Stimulated activated CD8-positive, alpha-beta memory T cell treated with anti-CD3 and anti-CD28 coated beads, Interleukin-4, amount 100 ng/mL, for 48 hours (primary cell): ENCODE measurements at regions not wholly inside any gene's neighbourhood (a gene's known extent, or its start where the extent isn't known, plus 50 kb on each side); places are given as distances from the start of the nearest gene placed in this dataset.
"Not testable (repeated sequence)": the region's sequence is repeated elsewhere in the genome, so short reads cannot be mapped to it uniquely, and the experiment has no call there.

ENCODE experiments used
- DNase-seq: peaks from one replicate; pipeline ENCODE4 v3.0.0-alpha.2; 2020

DNA sequence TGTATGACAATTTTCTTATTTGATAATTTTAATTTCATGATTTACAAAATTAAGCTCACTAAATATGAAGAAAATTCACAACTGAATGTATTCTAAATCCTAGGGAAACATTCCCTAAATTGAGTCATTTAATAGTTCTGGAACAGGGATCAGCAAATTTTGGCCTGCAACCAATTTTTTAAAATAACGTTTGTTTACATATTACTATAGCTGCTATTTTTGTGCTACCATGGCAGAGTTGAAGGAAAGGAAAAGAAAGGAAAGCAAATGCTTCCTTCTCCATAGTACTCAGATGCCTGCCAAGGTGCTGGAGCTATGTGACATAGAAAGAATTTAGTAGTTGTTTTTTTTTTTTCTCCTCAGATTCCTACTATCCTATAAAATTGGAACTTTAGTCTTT lies 1307.7 kb upstream of the LRRTM3 start:
- DNase-seq: no peak

- DNase-seq: no peak
Measured at GRCh38 chr10:65620404-65621048, 1305.3 kb upstream of the LRRTM3 start.

DNA sequence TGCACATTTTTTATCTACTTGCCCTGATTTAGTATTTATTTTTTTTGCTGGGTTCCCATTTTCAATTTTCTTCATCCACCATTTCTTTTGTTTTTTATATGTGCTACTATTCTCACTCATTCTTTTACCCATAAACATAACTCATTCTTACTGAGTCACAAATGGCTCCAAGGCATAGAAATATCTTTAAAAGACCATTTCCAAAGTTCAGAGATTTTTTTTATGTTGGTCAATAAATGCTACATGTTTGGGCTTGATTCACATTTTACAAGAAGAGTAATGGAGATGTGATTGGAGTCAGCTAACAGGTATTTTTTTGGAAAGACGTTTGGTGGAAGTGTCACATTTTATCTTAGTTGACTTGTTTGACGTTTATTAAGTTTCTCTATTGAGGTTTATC lies 1303.2 kb upstream of the LRRTM3 start:
- no peak for DNase-seq

DNA sequence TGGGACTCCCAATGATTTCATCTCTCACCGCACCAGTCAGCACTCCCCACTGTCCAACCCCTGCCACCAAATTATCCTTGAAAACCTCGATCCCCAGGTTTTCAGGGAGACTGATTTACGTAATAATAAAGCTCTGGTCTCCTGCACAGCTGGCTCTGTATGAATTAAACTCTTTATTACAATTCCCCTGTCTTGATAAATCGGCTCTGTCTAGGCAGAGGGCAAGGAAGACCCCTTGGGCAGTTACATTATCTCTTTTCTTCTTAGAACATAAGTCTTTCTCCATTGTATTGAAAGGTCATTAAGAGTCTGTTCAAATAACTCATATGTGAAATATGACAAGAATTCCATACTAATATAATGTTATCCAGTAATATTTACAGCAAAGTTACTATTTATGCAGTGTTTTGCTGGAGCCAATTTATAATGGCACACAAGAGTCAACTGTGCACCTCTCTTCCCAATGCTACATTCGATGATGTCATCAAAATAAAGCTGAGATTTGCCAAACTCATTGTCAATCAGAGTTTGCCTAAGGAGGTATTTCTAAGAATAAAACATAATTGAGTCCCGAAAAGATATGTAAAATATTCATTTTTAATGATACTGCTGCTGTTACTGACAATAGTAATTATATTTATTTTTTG lies 1297.2 kb upstream of the LRRTM3 start:
- DNase-seq: no peak

- DNase-seq: no peak
Measured at GRCh38 chr10:65660006-65660405, 1265.8 kb upstream of the LRRTM3 start.

GRCh38 chr10:65670087-65670486 lies 1255.7 kb upstream of the LRRTM3 start:
- no peak for DNase-seq

GRCh38 chr10:65670596-65670995 lies 1255.2 kb upstream of the LRRTM3 start:
- DNase-seq: not testable (repeated sequence)

- DNase-seq: no peak
Measured at GRCh38 chr10:65675236-65675635, 1250.6 kb upstream of the LRRTM3 start.

DNA sequence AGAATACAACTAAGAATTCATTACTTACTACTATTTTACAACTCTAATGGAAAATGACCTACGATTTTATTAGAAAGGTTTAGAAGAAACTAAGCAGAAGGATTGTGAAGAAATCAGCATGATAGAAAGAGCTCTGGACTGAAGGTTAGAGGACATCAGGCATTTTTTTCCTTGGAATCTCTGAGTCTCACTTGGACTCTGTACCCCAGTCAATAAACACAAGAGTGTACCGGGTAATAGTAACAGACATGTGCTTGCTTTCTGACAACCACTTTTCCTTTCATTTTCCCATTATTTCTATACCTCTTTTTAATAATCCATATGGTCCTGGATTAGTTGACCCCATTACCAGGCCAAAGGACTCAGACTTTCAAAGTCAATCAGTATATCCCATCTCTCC lies 1240.9 kb upstream of the LRRTM3 start:
- no peak for DNase-seq

DNA sequence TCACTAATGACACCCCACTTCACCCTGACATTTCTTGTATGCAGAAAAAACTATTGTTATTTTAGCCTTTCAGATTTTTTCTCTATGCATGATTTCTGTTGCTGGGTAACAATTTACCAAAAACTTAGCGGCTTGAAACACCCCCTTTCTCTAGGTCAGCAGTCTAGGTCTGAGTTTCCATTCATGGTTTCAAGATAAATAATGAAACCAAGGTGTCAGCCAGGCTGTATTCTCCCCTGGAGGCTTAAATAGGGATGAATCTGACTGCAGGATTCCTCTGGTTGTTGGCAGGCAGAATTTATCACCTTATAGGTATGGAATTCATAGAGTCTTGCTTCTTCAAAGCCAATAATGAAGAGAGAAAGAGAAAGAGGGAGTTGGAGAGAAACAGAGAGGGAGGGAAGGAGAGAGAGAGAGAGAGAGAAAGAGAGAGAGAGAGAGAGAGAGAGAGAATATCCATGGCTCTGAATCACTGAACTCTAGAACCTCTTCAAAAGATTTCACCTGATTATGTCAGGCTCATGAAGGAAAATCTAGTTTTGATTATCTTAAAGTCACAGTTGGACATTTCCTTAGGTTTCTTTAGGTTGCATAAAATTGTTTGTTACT lies 1224.6 kb upstream of the LRRTM3 start:
- DNase-seq: no peak

- DNase-seq: no peak
Measured at GRCh38 chr10:65708057-65708456, 1217.8 kb upstream of the LRRTM3 start.

GRCh38 chr10:65710306-65710705 lies 1215.5 kb upstream of the LRRTM3 start:
- DNase-seq: no peak

DNA sequence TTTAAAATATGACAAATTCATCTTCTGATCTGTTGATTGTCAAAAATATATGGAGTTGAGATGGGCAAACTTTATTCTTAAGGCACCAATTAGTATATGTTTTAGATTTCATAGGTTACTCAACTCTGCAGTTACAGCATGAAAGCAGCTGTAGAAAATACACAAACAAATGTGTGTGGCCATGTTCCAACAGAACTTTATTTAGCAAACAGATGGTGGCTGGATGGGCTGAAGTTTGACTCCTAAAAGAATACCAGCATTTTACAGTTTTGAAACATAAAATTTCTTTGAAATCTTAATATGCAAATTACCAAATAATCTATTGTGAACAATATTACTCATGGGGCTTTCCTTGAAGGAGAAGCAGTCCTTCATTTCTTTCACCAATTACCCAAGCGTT lies 1206.0 kb upstream of the LRRTM3 start:
- no peak for DNase-seq

DNA sequence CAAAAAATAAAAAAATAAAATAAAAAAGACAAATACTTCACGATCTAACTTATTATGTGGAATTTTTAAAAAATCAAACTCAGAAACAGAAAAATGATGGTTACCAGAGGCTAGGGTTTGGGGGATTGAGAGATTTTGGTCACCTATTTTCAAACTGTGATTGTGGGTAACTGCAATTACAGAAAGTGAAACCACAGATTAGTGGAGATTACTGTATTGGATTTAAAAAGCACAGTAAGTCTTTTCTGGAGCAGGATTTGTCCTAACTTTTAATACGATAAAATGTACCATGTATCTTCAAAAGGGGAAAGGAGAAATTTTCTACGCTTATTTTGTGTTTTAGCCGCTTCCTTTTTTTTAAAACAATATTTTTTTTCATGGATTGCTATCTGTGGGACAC lies 1204.9 kb upstream of the LRRTM3 start:
- DNase-seq: no peak

DNA sequence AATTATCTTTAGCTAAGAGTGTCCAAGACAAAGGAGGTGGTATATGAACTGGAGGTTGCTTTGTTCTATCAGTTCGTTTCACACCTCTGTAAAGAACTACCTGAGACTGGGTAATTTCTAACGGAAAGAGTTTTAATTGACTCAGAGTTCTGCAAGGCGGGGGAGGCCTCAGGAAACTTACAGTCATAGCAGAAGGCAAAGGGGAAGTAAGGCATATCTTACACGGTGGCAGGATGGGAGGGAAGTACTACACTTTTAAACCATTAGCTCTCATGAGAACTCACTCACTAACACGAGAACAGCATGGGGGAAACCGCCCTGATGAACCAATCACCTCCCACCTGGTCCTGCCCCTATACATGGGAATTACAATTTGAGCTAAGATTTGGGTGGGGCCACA lies 1202.3 kb upstream of the LRRTM3 start:
- DNase-seq: no peak

- DNase-seq: no peak
Measured at GRCh38 chr10:65735382-65735781, 1190.5 kb upstream of the LRRTM3 start.

DNA sequence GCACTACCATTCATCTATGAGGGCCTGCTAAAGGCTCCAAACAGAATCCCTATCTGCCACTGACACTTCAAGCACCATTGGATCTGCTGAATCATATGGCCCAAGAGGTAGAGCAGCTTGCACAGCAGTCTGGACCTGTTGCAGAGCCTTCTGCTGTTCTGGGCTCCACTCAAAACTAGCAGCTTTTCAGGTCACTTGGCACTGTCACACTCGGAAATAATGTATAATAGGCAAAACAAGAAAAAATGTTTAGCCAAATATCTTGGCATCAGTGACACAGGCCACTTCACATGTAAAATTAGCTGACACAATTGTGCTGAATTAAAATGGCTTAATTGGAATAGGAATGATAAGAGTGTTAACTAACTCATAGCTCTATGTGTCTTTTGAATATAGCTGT lies 1182.9 kb upstream of the LRRTM3 start:
- no peak for DNase-seq

GRCh38 chr10:65751218-65751617 lies 1174.6 kb upstream of the LRRTM3 start:
- DNase-seq: no peak

GRCh38 chr10:65751896-65752295 lies 1173.9 kb upstream of the LRRTM3 start:
- no peak for DNase-seq

- no peak for DNase-seq
Measured at GRCh38 chr10:65753532-65753931, 1172.3 kb upstream of the LRRTM3 start.

DNA sequence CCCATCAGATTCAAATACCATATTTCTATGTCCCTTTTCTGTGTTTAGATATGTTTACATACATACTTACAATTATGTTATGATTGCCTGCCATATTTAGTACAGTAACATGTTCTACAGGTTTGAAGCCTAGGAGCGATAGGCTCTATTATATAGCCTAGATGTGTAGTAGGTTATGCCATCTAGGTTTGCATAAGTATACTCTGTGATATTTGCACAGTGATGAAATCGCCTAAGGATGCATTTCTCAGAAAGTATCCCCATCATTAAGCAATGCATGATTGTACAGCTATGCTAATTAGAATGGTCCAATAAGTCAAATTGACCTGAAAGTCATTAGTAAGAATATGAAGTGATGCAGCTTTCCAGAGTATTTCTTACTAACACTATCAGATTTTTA lies 1171.7 kb upstream of the LRRTM3 start:
- DNase-seq: no peak

DNA sequence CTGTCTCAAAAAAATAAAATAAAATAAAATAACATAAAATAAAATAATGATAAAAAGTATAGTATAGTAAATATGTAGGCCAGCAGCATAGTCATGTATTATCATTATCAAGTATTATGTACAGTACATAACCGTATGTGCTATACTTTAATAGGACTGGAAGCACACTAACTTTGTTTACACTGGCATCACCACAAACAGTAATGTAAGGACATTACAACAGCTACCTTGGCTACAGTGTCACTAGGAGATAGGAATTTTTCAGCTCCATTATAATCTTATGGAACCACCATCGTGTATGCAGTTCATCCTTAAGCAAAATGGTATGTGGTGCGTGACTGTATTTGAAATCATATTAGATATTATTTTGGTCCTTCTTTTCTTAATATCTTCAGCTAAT lies 1163.5 kb upstream of the LRRTM3 start:
- no peak for DNase-seq

DNA sequence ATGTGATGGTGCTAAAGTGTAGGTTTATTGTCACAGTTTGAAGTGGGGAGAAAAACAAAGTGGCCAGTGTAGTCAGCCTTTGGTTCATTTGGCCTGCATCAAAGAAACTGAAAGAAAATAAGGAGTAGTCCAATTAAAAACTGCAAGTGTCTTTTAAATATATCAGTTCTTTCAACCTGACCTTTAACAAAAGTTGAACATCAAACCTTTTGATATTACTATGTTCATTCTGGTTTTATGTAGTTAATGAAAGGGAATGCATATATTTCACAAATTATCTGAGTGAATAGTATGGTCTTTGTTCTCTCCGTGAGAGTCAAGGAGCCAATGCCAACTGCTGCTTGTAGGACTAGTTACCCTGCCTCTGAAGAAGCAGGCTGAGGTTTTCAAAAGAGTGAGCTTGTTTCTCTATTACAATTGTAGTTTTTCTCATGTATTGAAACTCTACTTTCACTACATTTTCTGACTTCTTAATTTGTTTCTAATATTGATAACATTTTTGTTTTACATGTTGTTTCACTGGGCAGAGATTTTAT lies 1160.8 kb upstream of the LRRTM3 start:
- no peak for DNase-seq

DNA sequence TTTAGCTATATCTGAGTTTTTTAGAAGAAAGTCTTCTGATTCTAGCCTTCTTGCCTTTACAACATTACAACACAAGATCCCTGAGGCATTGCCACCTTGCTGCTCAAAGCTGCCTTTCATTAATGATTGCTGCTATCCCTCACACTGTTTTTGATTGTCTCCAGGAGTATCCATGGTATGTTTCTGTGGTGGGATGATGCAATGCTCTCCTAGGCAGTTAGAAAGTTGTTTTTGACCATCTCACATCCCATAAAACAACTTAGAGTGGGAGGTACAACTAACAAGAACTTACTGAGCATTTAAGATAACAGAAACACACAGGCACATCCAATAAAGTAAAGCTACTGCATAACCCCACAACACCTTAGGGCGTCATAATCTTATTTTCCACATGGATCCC lies 1156.0 kb upstream of the LRRTM3 start:
- no peak for DNase-seq
